K562 (cell line): ENCODE measurements at regions not wholly inside any gene's neighbourhood (a gene's known extent, or its start where the extent isn't known, plus 50 kb on each side); places are given as distances from the start of the nearest gene placed in this dataset.

ENCODE experiments used
- MTF1 ChIP-seq: fragments of 250-450 bp; sonication (Bioruptor Pico); IDR thresholded peaks from 2 replicates; pipeline ENCODE4 v1.9.0; 2021; ENCODE audit warnings: moderate library complexity, mild to moderate bottlenecking, inconsistent platforms, borderline replicate concordance
- POLR2AphosphoS5 ChIP-seq: IDR thresholded peaks from 2 replicates; pipeline ENCODE4 v1.6.1; 2011; ENCODE audit warnings: mild to moderate bottlenecking, low read depth, low read length, moderate library complexity; ENCODE audit not compliant: control insufficient read depth, insufficient read depth
- SMAD4 ChIP-seq: fragments of 250-450 bp; sonication (Bioruptor Pico); conservative IDR thresholded peaks from 2 replicates; pipeline ENCODE4 v1.8.0; 2021; ENCODE audit warnings: inconsistent platforms, mild to moderate bottlenecking, moderate library complexity
- TF ChIP-seq, protein P1 (sequence below): sonication (generic); formaldehyde crosslinking; IDR thresholded peaks from 2 replicates; pipeline ENCODE4 v1.9.0; 2022; ENCODE audit warnings: mild to moderate bottlenecking, missing genetic modification reagents

- TF ChIP-seq POLR2AphosphoS5 = no peak
- TF ChIP-seq, protein P1, sequence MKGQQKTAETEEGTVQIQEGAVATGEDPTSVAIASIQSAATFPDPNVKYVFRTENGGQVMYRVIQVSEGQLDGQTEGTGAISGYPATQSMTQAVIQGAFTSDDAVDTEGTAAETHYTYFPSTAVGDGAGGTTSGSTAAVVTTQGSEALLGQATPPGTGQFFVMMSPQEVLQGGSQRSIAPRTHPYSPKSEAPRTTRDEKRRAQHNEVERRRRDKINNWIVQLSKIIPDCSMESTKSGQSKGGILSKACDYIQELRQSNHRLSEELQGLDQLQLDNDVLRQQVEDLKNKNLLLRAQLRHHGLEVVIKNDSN (CRISPR knock-in tag) = no peak
- TF ChIP-seq MTF1 (CRISPR knock-in tag) = no peak
- TF ChIP-seq SMAD4 = no peak
These were observed 268.1 kb downstream of the HS3ST3A1 start for GRCh38 chr17:13333661-13334060.
